ENCODE measurements at regions not wholly inside any gene's neighbourhood (a gene's known extent, or its start where the extent isn't known, plus 50 kb on each side); places are given as distances from the start of the nearest gene placed in this dataset.

- no peak for TF ChIP-seq CTCF (IDR thresholded peaks at IDR 0.05; ENCODE audit: insufficient read depth, low read length)
- TF ChIP-seq REST (IDR thresholded peaks at IDR 0.05; ENCODE audit: insufficient replicate concordance, low read depth) = no peak
- TF ChIP-seq POLR2AphosphoS5 (IDR thresholded peaks at IDR 0.05; ENCODE audit: low read depth) = no peak
- no peak for TF ChIP-seq GABPA (IDR thresholded peaks at IDR 0.05; ENCODE audit: low read depth)
- no peak for TF ChIP-seq SPI1 (IDR thresholded peaks at IDR 0.05; ENCODE audit: borderline replicate concordance, low read depth)
These were observed 2252.5 kb downstream of the TP53TG3F start for GRCh38 chr16:35711958-35712357.
